ENCODE measurements at regions not wholly inside any gene's neighbourhood (a gene's known extent, or its start where the extent isn't known, plus 50 kb on each side); places are given as distances from the start of the nearest gene placed in this dataset.

DNA sequence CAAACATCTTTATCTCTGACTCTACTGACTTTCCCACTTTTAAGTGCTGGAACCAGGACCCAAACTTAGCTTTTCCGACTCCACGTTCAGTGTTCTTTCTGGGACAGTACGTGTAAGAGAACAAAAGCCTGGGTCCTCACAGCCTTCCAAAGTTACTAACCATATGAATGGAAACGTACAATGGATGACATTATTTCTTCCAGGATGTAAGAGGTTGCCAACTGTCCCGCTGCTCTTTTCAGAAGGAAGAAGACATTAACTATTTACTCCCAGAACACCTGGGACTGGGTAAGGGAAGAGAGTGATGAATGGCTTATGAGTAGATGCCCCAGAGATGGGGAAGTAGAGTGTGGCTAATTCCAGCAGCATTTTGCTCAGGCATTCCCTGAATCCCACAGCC is 114.7 kb downstream of the TRAPPC11 start:
- no peak for TF ChIP-seq CTCF (conservative IDR thresholded peaks at IDR 0.05; ENCODE audit: low read length)
- no peak for TF ChIP-seq EZH2phosphoT487 (IDR thresholded peaks at IDR 0.05; ENCODE audit: borderline replicate concordance)

Data from Loucy (cell line).